K562 (cell line): ENCODE measurements at regions not wholly inside any gene's neighbourhood (a gene's known extent, or its start where the extent isn't known, plus 50 kb on each side); places are given as distances from the start of the nearest gene placed in this dataset.

ENCODE experiments used
- KDM2B ChIP-seq: fragments of 250-450 bp; sonication (Bioruptor Pico); IDR thresholded peaks from 2 replicates; pipeline ENCODE4 v1.8.0; 2021; ENCODE audit warnings: mild to moderate bottlenecking, moderate library complexity
- NR3C1 ChIP-seq: sonication (generic); formaldehyde crosslinking; IDR thresholded peaks from 2 replicates; pipeline ENCODE4 v1.8.1; 2022; ENCODE audit warnings: missing genetic modification reagents
- SMARCA4 ChIP-seq: fragments of 450-650 bp; IDR thresholded peaks from 2 replicates; pipeline ENCODE4 v1.6.1; 2016
- ZBTB7A ChIP-seq: IDR thresholded peaks from 2 replicates; pipeline ENCODE4 v1.6.1; 2011; ENCODE audit warnings: low read depth, mild to moderate bottlenecking, low read length, moderate library complexity, borderline replicate concordance; ENCODE audit not compliant: control insufficient read depth
- ZFP30 ChIP-seq: fragments of 250-450 bp; sonication (Bioruptor Pico); IDR thresholded peaks from 2 replicates; pipeline ENCODE4 v1.8.0; 2022; ENCODE audit warnings: moderate library complexity, mild to moderate bottlenecking, inconsistent platforms, borderline replicate concordance
- ZNF24 ChIP-seq: fragments of 450-650 bp; IDR thresholded peaks from 2 replicates; pipeline ENCODE4 v1.6.1; 2016
- TF ChIP-seq, protein P1 (sequence below): fragments of 200-600 bp; sonication (generic); IDR thresholded peaks from one replicate; pipeline ENCODE4 v1.6.1; 2012; ENCODE audit warnings: mild to moderate bottlenecking, low read depth, low read length, inconsistent platforms

DNA sequence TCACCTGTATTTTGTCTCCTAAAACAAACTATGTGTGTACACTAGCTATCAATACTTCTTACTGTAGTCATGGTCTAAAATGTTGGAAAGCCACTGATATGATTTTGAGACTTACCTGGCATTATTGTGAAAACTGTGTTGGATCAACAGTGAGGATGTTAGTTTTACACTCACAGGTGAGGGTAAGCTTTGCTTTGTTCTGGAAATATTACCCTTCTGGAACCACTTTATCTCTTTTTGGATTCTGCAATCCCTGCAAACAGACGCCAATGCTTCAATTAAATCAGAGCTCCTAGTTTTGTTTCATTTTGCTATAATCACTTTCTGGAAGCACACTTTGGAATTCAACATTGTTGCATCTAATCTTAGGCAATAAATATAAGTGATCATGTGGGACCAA lies 223.3 kb downstream of the RPS29 start (continued):
- TF ChIP-seq, protein P1, sequence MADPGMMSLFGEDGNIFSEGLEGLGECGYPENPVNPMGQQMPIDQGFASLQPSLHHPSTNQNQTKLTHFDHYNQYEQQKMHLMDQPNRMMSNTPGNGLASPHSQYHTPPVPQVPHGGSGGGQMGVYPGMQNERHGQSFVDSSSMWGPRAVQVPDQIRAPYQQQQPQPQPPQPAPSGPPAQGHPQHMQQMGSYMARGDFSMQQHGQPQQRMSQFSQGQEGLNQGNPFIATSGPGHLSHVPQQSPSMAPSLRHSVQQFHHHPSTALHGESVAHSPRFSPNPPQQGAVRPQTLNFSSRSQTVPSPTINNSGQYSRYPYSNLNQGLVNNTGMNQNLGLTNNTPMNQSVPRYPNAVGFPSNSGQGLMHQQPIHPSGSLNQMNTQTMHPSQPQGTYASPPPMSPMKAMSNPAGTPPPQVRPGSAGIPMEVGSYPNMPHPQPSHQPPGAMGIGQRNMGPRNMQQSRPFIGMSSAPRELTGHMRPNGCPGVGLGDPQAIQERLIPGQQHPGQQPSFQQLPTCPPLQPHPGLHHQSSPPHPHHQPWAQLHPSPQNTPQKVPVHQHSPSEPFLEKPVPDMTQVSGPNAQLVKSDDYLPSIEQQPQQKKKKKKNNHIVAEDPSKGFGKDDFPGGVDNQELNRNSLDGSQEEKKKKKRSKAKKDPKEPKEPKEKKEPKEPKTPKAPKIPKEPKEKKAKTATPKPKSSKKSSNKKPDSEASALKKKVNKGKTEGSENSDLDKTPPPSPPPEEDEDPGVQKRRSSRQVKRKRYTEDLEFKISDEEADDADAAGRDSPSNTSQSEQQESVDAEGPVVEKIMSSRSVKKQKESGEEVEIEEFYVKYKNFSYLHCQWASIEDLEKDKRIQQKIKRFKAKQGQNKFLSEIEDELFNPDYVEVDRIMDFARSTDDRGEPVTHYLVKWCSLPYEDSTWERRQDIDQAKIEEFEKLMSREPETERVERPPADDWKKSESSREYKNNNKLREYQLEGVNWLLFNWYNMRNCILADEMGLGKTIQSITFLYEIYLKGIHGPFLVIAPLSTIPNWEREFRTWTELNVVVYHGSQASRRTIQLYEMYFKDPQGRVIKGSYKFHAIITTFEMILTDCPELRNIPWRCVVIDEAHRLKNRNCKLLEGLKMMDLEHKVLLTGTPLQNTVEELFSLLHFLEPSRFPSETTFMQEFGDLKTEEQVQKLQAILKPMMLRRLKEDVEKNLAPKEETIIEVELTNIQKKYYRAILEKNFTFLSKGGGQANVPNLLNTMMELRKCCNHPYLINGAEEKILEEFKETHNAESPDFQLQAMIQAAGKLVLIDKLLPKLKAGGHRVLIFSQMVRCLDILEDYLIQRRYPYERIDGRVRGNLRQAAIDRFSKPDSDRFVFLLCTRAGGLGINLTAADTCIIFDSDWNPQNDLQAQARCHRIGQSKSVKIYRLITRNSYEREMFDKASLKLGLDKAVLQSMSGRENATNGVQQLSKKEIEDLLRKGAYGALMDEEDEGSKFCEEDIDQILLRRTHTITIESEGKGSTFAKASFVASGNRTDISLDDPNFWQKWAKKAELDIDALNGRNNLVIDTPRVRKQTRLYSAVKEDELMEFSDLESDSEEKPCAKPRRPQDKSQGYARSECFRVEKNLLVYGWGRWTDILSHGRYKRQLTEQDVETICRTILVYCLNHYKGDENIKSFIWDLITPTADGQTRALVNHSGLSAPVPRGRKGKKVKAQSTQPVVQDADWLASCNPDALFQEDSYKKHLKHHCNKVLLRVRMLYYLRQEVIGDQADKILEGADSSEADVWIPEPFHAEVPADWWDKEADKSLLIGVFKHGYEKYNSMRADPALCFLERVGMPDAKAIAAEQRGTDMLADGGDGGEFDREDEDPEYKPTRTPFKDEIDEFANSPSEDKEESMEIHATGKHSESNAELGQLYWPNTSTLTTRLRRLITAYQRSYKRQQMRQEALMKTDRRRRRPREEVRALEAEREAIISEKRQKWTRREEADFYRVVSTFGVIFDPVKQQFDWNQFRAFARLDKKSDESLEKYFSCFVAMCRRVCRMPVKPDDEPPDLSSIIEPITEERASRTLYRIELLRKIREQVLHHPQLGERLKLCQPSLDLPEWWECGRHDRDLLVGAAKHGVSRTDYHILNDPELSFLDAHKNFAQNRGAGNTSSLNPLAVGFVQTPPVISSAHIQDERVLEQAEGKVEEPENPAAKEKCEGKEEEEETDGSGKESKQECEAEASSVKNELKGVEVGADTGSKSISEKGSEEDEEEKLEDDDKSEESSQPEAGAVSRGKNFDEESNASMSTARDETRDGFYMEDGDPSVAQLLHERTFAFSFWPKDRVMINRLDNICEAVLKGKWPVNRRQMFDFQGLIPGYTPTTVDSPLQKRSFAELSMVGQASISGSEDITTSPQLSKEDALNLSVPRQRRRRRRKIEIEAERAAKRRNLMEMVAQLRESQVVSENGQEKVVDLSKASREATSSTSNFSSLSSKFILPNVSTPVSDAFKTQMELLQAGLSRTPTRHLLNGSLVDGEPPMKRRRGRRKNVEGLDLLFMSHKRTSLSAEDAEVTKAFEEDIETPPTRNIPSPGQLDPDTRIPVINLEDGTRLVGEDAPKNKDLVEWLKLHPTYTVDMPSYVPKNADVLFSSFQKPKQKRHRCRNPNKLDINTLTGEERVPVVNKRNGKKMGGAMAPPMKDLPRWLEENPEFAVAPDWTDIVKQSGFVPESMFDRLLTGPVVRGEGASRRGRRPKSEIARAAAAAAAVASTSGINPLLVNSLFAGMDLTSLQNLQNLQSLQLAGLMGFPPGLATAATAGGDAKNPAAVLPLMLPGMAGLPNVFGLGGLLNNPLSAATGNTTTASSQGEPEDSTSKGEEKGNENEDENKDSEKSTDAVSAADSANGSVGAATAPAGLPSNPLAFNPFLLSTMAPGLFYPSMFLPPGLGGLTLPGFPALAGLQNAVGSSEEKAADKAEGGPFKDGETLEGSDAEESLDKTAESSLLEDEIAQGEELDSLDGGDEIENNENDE = no peak
- TF ChIP-seq ZFP30 (CRISPR knock-in tag) (no peak), SMARCA4 (no peak), ZNF24 (no peak), KDM2B (CRISPR knock-in tag) (no peak), ZBTB7A (no peak), NR3C1 (CRISPR knock-in tag) (no peak)
